HL-60 (cell line): ENCODE measurements at regions not wholly inside any gene's neighbourhood (a gene's known extent, or its start where the extent isn't known, plus 50 kb on each side); places are given as distances from the start of the nearest gene placed in this dataset.
A peak's percentile ranks its signal among the peaks of the same experiment; 100 is the strongest.

ENCODE experiments used
- DNase-seq, 2 experiments: peaks; one replicate each; pipeline ENCODE4 v3.0.0-alpha.2; 2010 to 2020; ENCODE audit warnings: low read depth in 1 of 2, low spot score in 1 of 2
- H3K27ac ChIP-seq: fragments of 250-450 bp; sonication (Bioruptor Pico); replicated peaks from 2 replicates; pipeline ENCODE4 v1.5.1; 2020; ENCODE audit warnings: mild to moderate bottlenecking, moderate library complexity
- H3K27me3 ChIP-seq: fragments of 250-450 bp; sonication (Bioruptor Pico); 2 replicates; pipeline ENCODE4 v1.5.1; 2021; ENCODE audit warnings: mild to moderate bottlenecking, moderate library complexity; ENCODE audit not compliant: insufficient read depth, poor library complexity, severe bottlenecking
- H3K4me3 ChIP-seq: replicated peaks from 2 replicates; pipeline ENCODE4 v1.5.1; 2011; ENCODE audit warnings: mild to moderate bottlenecking, control low read depth, low read length; ENCODE audit not compliant: insufficient read depth
- GABPA ChIP-seq: IDR thresholded peaks from 2 replicates; pipeline ENCODE4 v1.6.1; 2012; ENCODE audit warnings: low read depth
- POLR2AphosphoS5 ChIP-seq: IDR thresholded peaks from 2 replicates; pipeline ENCODE4 v1.6.1; 2012; ENCODE audit warnings: low read depth
- SPI1 ChIP-seq: IDR thresholded peaks from 2 replicates; pipeline ENCODE4 v1.6.1; 2012; ENCODE audit warnings: low read depth, mild to moderate bottlenecking, borderline replicate concordance
- TF ChIP-seq, protein P1 (sequence below): IDR thresholded peaks from 2 replicates; pipeline ENCODE4 v1.6.1; 2012; ENCODE audit warnings: low read depth; ENCODE audit not compliant: insufficient replicate concordance
- TF ChIP-seq, protein P2 (sequence below): IDR thresholded peaks from one replicate; pipeline ENCODE4 v1.5.1; 2011; ENCODE audit warnings: low read length, control low read depth, inconsistent platforms; ENCODE audit not compliant: insufficient read depth

DNA sequence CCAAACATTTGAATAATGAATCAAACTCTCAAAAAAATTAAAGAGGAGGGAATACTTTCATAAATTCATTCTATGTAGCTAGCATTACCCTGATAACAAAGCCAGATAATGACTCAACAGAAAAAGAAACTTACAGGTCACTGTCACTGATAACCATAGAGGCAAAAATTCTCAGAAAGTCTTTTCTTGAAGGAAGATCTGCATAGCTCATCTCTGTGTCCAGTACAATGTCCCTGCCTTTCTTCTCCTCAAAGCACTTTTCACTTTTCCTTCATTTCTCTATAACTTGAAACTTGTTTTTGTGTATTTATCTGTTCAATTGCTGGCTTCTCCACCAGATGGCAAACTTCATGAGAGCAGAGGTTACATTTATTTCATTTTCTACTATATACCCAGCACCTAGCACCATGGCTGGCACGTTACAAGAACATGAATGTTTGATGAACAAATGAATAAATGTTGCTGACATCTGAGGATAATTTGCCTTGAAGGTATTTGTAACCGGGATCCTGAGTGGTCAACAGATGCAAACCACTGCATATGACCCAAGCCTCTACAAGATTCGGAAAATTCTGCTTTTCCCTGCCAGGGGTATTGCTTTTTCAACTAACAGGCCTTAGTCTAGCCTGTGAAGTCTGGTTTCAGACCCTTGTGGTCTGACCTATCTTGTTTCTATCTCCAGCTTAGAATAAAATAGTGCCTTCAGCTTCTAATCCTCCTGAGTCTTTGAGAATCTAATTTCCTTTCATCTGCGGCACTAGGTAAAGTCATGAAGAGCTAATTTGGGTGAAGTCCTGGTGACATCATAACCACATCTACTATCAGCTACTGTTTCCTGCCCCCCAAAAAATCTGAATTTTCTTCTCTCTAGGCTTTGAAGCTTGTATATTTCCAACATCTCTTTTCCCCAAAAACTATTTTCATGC, 52.5 kb upstream of the ANTXR2 start:
- no peaks in the 10 kb centered on the region for H3K27me3 ChIP-seq
- H3K27ac ChIP-seq, result peak overlapping the region; percentile 64
- no peak for TF ChIP-seq GABPA
- TF ChIP-seq SPI1, result no peak
- TF ChIP-seq, protein P1, sequence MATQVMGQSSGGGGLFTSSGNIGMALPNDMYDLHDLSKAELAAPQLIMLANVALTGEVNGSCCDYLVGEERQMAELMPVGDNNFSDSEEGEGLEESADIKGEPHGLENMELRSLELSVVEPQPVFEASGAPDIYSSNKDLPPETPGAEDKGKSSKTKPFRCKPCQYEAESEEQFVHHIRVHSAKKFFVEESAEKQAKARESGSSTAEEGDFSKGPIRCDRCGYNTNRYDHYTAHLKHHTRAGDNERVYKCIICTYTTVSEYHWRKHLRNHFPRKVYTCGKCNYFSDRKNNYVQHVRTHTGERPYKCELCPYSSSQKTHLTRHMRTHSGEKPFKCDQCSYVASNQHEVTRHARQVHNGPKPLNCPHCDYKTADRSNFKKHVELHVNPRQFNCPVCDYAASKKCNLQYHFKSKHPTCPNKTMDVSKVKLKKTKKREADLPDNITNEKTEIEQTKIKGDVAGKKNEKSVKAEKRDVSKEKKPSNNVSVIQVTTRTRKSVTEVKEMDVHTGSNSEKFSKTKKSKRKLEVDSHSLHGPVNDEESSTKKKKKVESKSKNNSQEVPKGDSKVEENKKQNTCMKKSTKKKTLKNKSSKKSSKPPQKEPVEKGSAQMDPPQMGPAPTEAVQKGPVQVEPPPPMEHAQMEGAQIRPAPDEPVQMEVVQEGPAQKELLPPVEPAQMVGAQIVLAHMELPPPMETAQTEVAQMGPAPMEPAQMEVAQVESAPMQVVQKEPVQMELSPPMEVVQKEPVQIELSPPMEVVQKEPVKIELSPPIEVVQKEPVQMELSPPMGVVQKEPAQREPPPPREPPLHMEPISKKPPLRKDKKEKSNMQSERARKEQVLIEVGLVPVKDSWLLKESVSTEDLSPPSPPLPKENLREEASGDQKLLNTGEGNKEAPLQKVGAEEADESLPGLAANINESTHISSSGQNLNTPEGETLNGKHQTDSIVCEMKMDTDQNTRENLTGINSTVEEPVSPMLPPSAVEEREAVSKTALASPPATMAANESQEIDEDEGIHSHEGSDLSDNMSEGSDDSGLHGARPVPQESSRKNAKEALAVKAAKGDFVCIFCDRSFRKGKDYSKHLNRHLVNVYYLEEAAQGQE, result no peak
- no peak for TF ChIP-seq POLR2AphosphoS5
- TF ChIP-seq, protein P2, sequence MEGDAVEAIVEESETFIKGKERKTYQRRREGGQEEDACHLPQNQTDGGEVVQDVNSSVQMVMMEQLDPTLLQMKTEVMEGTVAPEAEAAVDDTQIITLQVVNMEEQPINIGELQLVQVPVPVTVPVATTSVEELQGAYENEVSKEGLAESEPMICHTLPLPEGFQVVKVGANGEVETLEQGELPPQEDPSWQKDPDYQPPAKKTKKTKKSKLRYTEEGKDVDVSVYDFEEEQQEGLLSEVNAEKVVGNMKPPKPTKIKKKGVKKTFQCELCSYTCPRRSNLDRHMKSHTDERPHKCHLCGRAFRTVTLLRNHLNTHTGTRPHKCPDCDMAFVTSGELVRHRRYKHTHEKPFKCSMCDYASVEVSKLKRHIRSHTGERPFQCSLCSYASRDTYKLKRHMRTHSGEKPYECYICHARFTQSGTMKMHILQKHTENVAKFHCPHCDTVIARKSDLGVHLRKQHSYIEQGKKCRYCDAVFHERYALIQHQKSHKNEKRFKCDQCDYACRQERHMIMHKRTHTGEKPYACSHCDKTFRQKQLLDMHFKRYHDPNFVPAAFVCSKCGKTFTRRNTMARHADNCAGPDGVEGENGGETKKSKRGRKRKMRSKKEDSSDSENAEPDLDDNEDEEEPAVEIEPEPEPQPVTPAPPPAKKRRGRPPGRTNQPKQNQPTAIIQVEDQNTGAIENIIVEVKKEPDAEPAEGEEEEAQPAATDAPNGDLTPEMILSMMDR, result no peak
- no peak overlapping the region for H3K4me3 ChIP-seq
- DNase-seq, result peak in 1 of 2 experiments; percentile 41

DNA sequence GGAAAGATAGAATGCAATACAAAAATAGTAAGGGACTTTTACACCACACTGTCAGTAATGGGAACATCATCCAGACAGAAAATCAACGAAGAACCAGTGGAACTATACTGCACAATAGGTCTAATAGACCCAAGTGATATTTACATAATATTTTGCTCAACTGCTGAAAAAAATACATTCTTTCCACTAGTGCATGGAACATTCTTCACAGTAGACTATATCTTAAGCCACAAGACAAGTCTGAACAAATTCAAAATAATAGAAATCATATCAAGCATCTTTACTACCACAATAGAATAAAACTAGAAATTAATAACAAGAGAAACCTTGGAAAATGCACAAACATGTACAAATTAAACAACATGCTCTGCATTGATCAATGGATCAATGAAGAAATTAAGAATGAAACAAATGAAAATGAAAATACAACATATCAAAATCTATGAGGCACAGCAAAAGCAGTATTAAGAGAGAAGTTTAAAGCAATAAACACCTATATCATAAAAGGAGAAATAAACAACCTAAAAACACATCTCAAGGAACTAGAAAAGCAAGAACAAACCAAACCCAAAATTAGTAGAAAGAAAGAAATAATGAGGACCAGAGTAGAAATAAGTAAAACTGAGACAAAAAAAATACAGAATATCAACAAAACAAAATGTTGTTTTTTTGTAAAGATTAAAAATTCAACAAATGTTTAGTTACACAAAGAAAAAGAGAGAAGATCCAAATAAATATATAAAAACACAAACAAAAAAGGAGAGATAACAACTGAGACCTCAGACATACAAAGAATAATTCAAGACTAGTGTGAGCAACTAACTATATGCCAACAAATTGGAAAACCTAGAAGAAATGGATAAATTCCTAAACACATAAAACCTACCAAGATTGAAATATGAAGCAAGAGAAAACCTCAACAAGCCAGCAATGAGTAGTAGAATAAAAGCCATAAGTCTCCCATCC, 51.5 kb upstream of the ANTXR2 start:
- no peaks in the 10 kb centered on the region for H3K27me3 ChIP-seq
- H3K27ac ChIP-seq, result no peak overlapping the region
- no peak for DNase-seq
- TF ChIP-seq SPI1 (no peak), GABPA (no peak), POLR2AphosphoS5 (no peak)
- TF ChIP-seq, protein P1, result no peak
- TF ChIP-seq, protein P2, result no peak
- H3K4me3 ChIP-seq, result no peak overlapping the region
